ENCODE measurements at regions not wholly inside any gene's neighbourhood (a gene's known extent, or its start where the extent isn't known, plus 50 kb on each side); places are given as distances from the start of the nearest gene placed in this dataset.
"Not testable (repeated sequence)": the region's sequence is repeated elsewhere in the genome, so short reads cannot be mapped to it uniquely, and the experiment has no call there.

- H3K27me3 ChIP-seq (ENCODE audit: control insufficient read depth in 3 of 3, insufficient read depth in 3 of 3, low read length in 3 of 3) = no peaks in the 10 kb centered on the region
- no peak overlapping the region for H3K9ac ChIP-seq (ENCODE audit: low read depth in 1 of 3, low read length in 3 of 3)
- no peaks in the 10 kb centered on the region for H3K9me3 ChIP-seq (ENCODE audit: control insufficient read depth in 3 of 3, low read length in 3 of 3)
- no peak overlapping the region for H3K27ac ChIP-seq (ENCODE audit: low read depth, low read length)
- no peaks in the 10 kb centered on the region for H3K4me1 ChIP-seq (ENCODE audit: control insufficient read depth in 3 of 3, insufficient read depth in 3 of 3, low read length in 3 of 3)
- H3K36me3 ChIP-seq (ENCODE audit: control insufficient read depth in 3 of 3, insufficient read depth in 3 of 3, low read length in 3 of 3) = no peaks in the 10 kb centered on the region
- no peak overlapping the region for H3K4me3 ChIP-seq (ENCODE audit: low read length in 3 of 3)
These were observed 1660.1 kb upstream of the B3GALT2 start for GRCh38 chr1:194846488-194846887.

GRCh38 chr1:194843077-194843476 is 1656.7 kb upstream of the B3GALT2 start:
- Histone ChIP-seq H3K27ac (ENCODE audit: low read depth, low read length) (no peak overlapping the region), H3K27me3 (ENCODE audit: control insufficient read depth in 3 of 3, insufficient read depth in 3 of 3, low read length in 3 of 3) (no peaks in the 10 kb centered on the region), H3K4me1 (ENCODE audit: control insufficient read depth in 3 of 3, insufficient read depth in 3 of 3, low read length in 3 of 3) (no peaks in the 10 kb centered on the region), H3K9me3 (ENCODE audit: control insufficient read depth in 3 of 3, low read length in 3 of 3) (no peaks in the 10 kb centered on the region), H3K36me3 (ENCODE audit: control insufficient read depth in 3 of 3, insufficient read depth in 3 of 3, low read length in 3 of 3) (no peaks in the 10 kb centered on the region), H3K4me3 (ENCODE audit: low read length in 3 of 3) (no peak overlapping the region), H3K9ac (ENCODE audit: low read depth in 1 of 3, low read length in 3 of 3) (no peak overlapping the region)

DNA sequence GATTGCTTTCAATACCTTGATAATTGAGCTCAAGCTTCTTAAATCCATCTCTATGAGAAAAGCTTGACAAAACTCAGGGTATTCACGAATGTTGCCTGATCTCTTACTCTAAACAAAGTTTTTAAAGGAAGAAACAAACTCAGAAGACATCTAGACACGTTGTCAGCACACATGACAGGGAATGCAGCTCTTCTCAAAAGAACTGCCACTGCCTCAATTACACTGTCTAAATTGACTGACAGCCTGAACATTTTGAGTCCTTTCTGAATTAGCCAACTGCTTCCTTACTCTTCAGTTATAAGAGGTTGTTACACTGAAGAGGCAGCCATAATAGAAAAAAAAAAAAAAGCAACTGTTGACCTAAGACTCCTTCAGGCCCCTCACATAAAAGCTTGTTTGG is 1646.7 kb upstream of the B3GALT2 start:
- no peaks in the 10 kb centered on the region for H3K36me3 ChIP-seq (ENCODE audit: control insufficient read depth in 3 of 3, insufficient read depth in 3 of 3, low read length in 3 of 3)
- no peaks in the 10 kb centered on the region for H3K4me1 ChIP-seq (ENCODE audit: control insufficient read depth in 3 of 3, insufficient read depth in 3 of 3, low read length in 3 of 3)
- no peak overlapping the region for H3K27ac ChIP-seq (ENCODE audit: low read depth, low read length)
- H3K9ac ChIP-seq (ENCODE audit: low read depth in 1 of 3, low read length in 3 of 3) = no peak overlapping the region
- peaks cover 0 to 2% (median 0%) of the 10 kb centered on the region in 3 donors for H3K9me3 ChIP-seq (ENCODE audit: control insufficient read depth in 3 of 3, low read length in 3 of 3)
- H3K27me3 ChIP-seq (ENCODE audit: control insufficient read depth in 3 of 3, insufficient read depth in 3 of 3, low read length in 3 of 3) = no peaks in the 10 kb centered on the region
- H3K4me3 ChIP-seq (ENCODE audit: low read length in 3 of 3) = no peak overlapping the region

DNA sequence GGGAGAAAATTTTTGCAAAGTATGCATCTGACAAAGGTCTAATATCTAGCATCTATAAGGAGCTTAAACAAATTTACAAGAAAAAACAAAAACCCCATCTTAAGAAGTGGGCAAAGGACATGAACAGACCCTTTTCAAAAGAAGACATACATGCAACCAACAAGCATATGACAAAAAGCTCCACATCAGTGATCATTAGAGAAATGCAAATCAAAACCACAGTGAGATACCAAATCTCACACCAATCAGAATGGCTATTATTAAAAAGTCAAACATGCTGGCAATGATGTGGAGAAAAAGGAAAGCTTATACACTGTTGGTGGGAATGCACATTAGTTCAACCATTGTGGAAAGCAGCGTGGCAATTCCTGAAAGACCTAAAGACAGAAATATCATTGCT is 1645.2 kb upstream of the B3GALT2 start:
- H3K9me3 ChIP-seq (ENCODE audit: control insufficient read depth in 3 of 3, low read length in 3 of 3); H3K4me3 ChIP-seq (ENCODE audit: low read length in 3 of 3); H3K4me1 ChIP-seq (ENCODE audit: control insufficient read depth in 3 of 3, insufficient read depth in 3 of 3, low read length in 3 of 3); H3K27ac ChIP-seq (ENCODE audit: low read depth, low read length); H3K27me3 ChIP-seq (ENCODE audit: control insufficient read depth in 3 of 3, insufficient read depth in 3 of 3, low read length in 3 of 3); H3K36me3 ChIP-seq (ENCODE audit: control insufficient read depth in 3 of 3, insufficient read depth in 3 of 3, low read length in 3 of 3); H3K9ac ChIP-seq (ENCODE audit: low read depth in 1 of 3, low read length in 3 of 3): not testable (repeated sequence)

- Histone ChIP-seq H3K27me3 (ENCODE audit: control insufficient read depth in 3 of 3, insufficient read depth in 3 of 3, low read length in 3 of 3) (no peaks in the 10 kb centered on the region), H3K27ac (ENCODE audit: low read depth, low read length) (no peak overlapping the region), H3K9ac (ENCODE audit: low read depth in 1 of 3, low read length in 3 of 3) (no peak overlapping the region), H3K4me1 (ENCODE audit: control insufficient read depth in 3 of 3, insufficient read depth in 3 of 3, low read length in 3 of 3) (no peaks in the 10 kb centered on the region), H3K36me3 (ENCODE audit: control insufficient read depth in 3 of 3, insufficient read depth in 3 of 3, low read length in 3 of 3) (no peaks in the 10 kb centered on the region), H3K9me3 (ENCODE audit: control insufficient read depth in 3 of 3, low read length in 3 of 3) (no peaks in the 10 kb centered on the region), H3K4me3 (ENCODE audit: low read length in 3 of 3) (no peak overlapping the region)
These were observed 1644.0 kb upstream of the B3GALT2 start for GRCh38 chr1:194830387-194830786.

DNA sequence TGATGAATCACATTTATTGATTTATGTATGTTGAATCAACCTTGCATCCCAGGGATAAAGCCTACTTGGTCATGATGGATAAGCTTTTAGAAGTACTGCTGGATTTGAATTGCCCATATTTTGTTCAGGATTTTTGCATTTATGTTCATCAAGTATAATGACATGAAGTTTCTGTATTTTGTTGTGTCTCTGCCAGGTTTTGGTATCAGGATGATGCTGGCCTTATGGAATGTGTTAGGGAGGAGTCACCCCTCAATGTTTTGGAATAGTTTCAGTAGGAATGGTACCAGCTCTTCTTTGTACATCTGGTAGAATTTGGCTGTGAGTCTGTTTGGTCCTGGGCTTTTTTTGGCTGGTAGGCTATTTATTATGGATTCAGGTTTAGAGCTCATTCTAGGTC is 1643.1 kb upstream of the B3GALT2 start:
- Histone ChIP-seq H3K9me3 (ENCODE audit: control insufficient read depth in 3 of 3, low read length in 3 of 3) (no peaks in the 10 kb centered on the region), H3K27ac (ENCODE audit: low read depth, low read length) (no peak overlapping the region), H3K9ac (ENCODE audit: low read depth in 1 of 3, low read length in 3 of 3) (no peak overlapping the region), H3K27me3 (ENCODE audit: control insufficient read depth in 3 of 3, insufficient read depth in 3 of 3, low read length in 3 of 3) (no peaks in the 10 kb centered on the region), H3K36me3 (ENCODE audit: control insufficient read depth in 3 of 3, insufficient read depth in 3 of 3, low read length in 3 of 3) (no peaks in the 10 kb centered on the region), H3K4me3 (ENCODE audit: low read length in 3 of 3) (no peak overlapping the region), H3K4me1 (ENCODE audit: control insufficient read depth in 3 of 3, insufficient read depth in 3 of 3, low read length in 3 of 3) (no peaks in the 10 kb centered on the region)

GRCh38 chr1:194825382-194825781 is 1639.0 kb upstream of the B3GALT2 start:
- Histone ChIP-seq H3K27ac (ENCODE audit: low read depth, low read length) (no peak overlapping the region), H3K9ac (ENCODE audit: low read depth in 1 of 3, low read length in 3 of 3) (no peak overlapping the region), H3K4me1 (ENCODE audit: control insufficient read depth in 3 of 3, insufficient read depth in 3 of 3, low read length in 3 of 3) (no peaks in the 10 kb centered on the region), H3K36me3 (ENCODE audit: control insufficient read depth in 3 of 3, insufficient read depth in 3 of 3, low read length in 3 of 3) (no peaks in the 10 kb centered on the region), H3K4me3 (ENCODE audit: low read length in 3 of 3) (no peak overlapping the region), H3K9me3 (ENCODE audit: control insufficient read depth in 3 of 3, low read length in 3 of 3) (no peaks in the 10 kb centered on the region), H3K27me3 (ENCODE audit: control insufficient read depth in 3 of 3, insufficient read depth in 3 of 3, low read length in 3 of 3) (no peaks in the 10 kb centered on the region)

GRCh38 chr1:194821091-194821490 is 1634.7 kb upstream of the B3GALT2 start:
- Histone ChIP-seq H3K36me3 (ENCODE audit: control insufficient read depth in 3 of 3, insufficient read depth in 3 of 3, low read length in 3 of 3) (no peaks in the 10 kb centered on the region), H3K9me3 (ENCODE audit: control insufficient read depth in 3 of 3, low read length in 3 of 3) (no peaks in the 10 kb centered on the region), H3K4me3 (ENCODE audit: low read length in 3 of 3) (no peak overlapping the region), H3K4me1 (ENCODE audit: control insufficient read depth in 3 of 3, insufficient read depth in 3 of 3, low read length in 3 of 3) (no peaks in the 10 kb centered on the region), H3K27ac (ENCODE audit: low read depth, low read length) (no peak overlapping the region), H3K27me3 (ENCODE audit: control insufficient read depth in 3 of 3, insufficient read depth in 3 of 3, low read length in 3 of 3) (no peaks in the 10 kb centered on the region), H3K9ac (ENCODE audit: low read depth in 1 of 3, low read length in 3 of 3) (no peak overlapping the region)

DNA sequence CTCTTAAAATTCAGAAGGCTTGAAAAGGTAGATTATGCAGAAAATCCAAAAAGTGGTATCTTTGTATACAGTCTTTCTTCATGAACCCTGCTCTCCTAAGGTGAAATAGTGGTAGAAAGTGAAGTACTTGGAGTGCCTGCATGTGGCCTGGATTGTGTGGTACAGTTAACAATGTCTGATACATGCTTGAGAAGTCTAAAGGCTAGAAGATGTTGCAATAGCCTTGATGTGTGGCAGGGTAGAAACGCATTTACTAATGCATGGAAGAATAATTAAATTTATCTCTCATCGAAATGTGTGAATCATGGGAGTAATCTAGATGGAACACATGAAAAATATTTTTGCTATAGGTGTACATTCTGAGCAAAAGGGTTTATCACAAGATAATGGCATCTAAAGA is 1632.3 kb upstream of the B3GALT2 start:
- Histone ChIP-seq H3K4me1 (ENCODE audit: control insufficient read depth in 3 of 3, insufficient read depth in 3 of 3, low read length in 3 of 3) (no peaks in the 10 kb centered on the region), H3K27ac (ENCODE audit: low read depth, low read length) (no peak overlapping the region), H3K4me3 (ENCODE audit: low read length in 3 of 3) (no peak overlapping the region), H3K27me3 (ENCODE audit: control insufficient read depth in 3 of 3, insufficient read depth in 3 of 3, low read length in 3 of 3) (no peaks in the 10 kb centered on the region), H3K9ac (ENCODE audit: low read depth in 1 of 3, low read length in 3 of 3) (no peak overlapping the region), H3K9me3 (ENCODE audit: control insufficient read depth in 3 of 3, low read length in 3 of 3) (no peaks in the 10 kb centered on the region), H3K36me3 (ENCODE audit: control insufficient read depth in 3 of 3, insufficient read depth in 3 of 3, low read length in 3 of 3) (no peaks in the 10 kb centered on the region)

GRCh38 chr1:194816859-194817258 is 1630.4 kb upstream of the B3GALT2 start:
- no peaks in the 10 kb centered on the region for H3K27me3 ChIP-seq (ENCODE audit: control insufficient read depth in 3 of 3, insufficient read depth in 3 of 3, low read length in 3 of 3)

DNA sequence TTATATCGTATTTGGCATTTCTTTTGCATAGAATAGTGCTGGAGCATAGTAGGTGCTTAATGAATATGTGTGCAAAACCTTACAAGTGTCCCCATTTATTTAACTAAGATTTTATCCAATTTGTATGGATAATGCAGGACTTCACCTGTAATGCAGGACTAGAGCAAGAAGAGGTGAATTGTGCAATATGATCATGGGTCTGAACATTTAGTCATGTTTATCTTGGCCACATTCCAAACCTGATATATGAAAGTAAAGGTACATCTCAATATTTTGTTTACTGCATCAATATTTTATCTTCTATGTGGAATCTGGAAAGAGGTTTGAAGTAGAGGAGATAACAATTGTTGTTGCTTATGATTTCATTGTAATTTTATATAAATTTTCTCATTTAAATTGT is 1626.7 kb upstream of the B3GALT2 start:
- Histone ChIP-seq H3K27me3 (ENCODE audit: control insufficient read depth in 3 of 3, insufficient read depth in 3 of 3, low read length in 3 of 3) (no peaks in the 10 kb centered on the region), H3K27ac (ENCODE audit: low read depth, low read length) (no peak overlapping the region), H3K4me3 (ENCODE audit: low read length in 3 of 3) (no peak overlapping the region), H3K9me3 (ENCODE audit: control insufficient read depth in 3 of 3, low read length in 3 of 3) (no peaks in the 10 kb centered on the region), H3K4me1 (ENCODE audit: control insufficient read depth in 3 of 3, insufficient read depth in 3 of 3, low read length in 3 of 3) (peaks cover 0 to 3% (median 0%) of the 10 kb centered on the region in 3 donors), H3K9ac (ENCODE audit: low read depth in 1 of 3, low read length in 3 of 3) (no peak overlapping the region), H3K36me3 (ENCODE audit: control insufficient read depth in 3 of 3, insufficient read depth in 3 of 3, low read length in 3 of 3) (no peaks in the 10 kb centered on the region)

More at GRCh38 chr1:194816859-194817258, 1630.4 kb upstream of the B3GALT2 start:
- Histone ChIP-seq H3K4me3 (ENCODE audit: low read length in 3 of 3) (no peak overlapping the region), H3K36me3 (ENCODE audit: control insufficient read depth in 3 of 3, insufficient read depth in 3 of 3, low read length in 3 of 3) (no peaks in the 10 kb centered on the region), H3K4me1 (ENCODE audit: control insufficient read depth in 3 of 3, insufficient read depth in 3 of 3, low read length in 3 of 3) (no peaks in the 10 kb centered on the region), H3K9ac (ENCODE audit: low read depth in 1 of 3, low read length in 3 of 3) (no peak overlapping the region), H3K9me3 (ENCODE audit: control insufficient read depth in 3 of 3, low read length in 3 of 3) (no peaks in the 10 kb centered on the region), H3K27ac (ENCODE audit: low read depth, low read length) (no peak overlapping the region)
